ENCODE measurements at regions not wholly inside any gene's neighbourhood (a gene's known extent, or its start where the extent isn't known, plus 50 kb on each side); places are given as distances from the start of the nearest gene placed in this dataset.

- intact Hi-C loops (cut with DNase I): no loop called here
- no peak for DNase-seq
- Histone ChIP-seq H3K4me3 (no peak overlapping the region), H3K27me3 (no peaks in the 10 kb centered on the region), H3K4me1 (no peaks in the 10 kb centered on the region), H3K36me3 (no peaks in the 10 kb centered on the region), H3K9ac (ENCODE audit: low read depth in 2 of 2, low read length in 2 of 2) (no peak overlapping the region), H3K9me3 (no peaks in the 10 kb centered on the region), H3K27ac (no peak overlapping the region)
- TF ChIP-seq CTCF (IDR thresholded peaks at IDR 0.05): no peak
These were observed 141.4 kb downstream of the TMEM132E start for GRCh38 chr17:34720760-34721159.

GRCh38 chr17:34719569-34719968, 140.2 kb downstream of the TMEM132E start:
- DNase-seq: no peak
- intact Hi-C loops (cut with DNase I): no loop called here
- H3K27me3 ChIP-seq: no peaks in the 10 kb centered on the region
- no peak for TF ChIP-seq CTCF (IDR thresholded peaks at IDR 0.05)
- no peaks in the 10 kb centered on the region for H3K36me3 ChIP-seq
- no peaks in the 10 kb centered on the region for H3K9me3 ChIP-seq
- H3K9ac ChIP-seq (ENCODE audit: low read depth in 2 of 2, low read length in 2 of 2): no peak overlapping the region
- H3K27ac ChIP-seq: no peak overlapping the region
- no peak overlapping the region for H3K4me3 ChIP-seq
- H3K4me1 ChIP-seq: no peaks in the 10 kb centered on the region

GRCh38 chr17:34717092-34717491, 137.7 kb downstream of the TMEM132E start:
- Histone ChIP-seq H3K4me3 (no peak overlapping the region), H3K9ac (ENCODE audit: low read depth in 2 of 2, low read length in 2 of 2) (no peak overlapping the region), H3K36me3 (no peaks in the 10 kb centered on the region), H3K9me3 (no peaks in the 10 kb centered on the region), H3K27ac (no peak overlapping the region), H3K27me3 (no peaks in the 10 kb centered on the region), H3K4me1 (no peaks in the 10 kb centered on the region)
- DNase-seq: no peak
- no peak for TF ChIP-seq CTCF (IDR thresholded peaks at IDR 0.05)
- intact Hi-C loops (cut with DNase I): no loop called here

- Histone ChIP-seq H3K36me3 (no peaks in the 10 kb centered on the region), H3K27me3 (no peaks in the 10 kb centered on the region), H3K4me3 (no peak overlapping the region), H3K27ac (no peak overlapping the region), H3K4me1 (no peaks in the 10 kb centered on the region), H3K9ac (ENCODE audit: low read depth in 2 of 2, low read length in 2 of 2) (no peak overlapping the region), H3K9me3 (no peaks in the 10 kb centered on the region)
- DNase-seq: no peak
- no peak for TF ChIP-seq CTCF (IDR thresholded peaks at IDR 0.05)
- intact Hi-C loops (cut with DNase I): no loop called here
These were observed 136.9 kb downstream of the TMEM132E start for GRCh38 chr17:34716291-34716690.

GRCh38 chr17:34715504-34715903, 136.1 kb downstream of the TMEM132E start:
- TF ChIP-seq CTCF (IDR thresholded peaks at IDR 0.05): no peak
- intact Hi-C loops (cut with DNase I): no loop called here
- Histone ChIP-seq H3K4me1 (no peaks in the 10 kb centered on the region), H3K27ac (no peak overlapping the region), H3K36me3 (no peaks in the 10 kb centered on the region), H3K4me3 (no peak overlapping the region), H3K9ac (ENCODE audit: low read depth in 2 of 2, low read length in 2 of 2) (no peak overlapping the region), H3K27me3 (no peaks in the 10 kb centered on the region), H3K9me3 (no peaks in the 10 kb centered on the region)
- DNase-seq: no peak

Measured in colonic mucosa (tissue), 4 donors.